Activated CD8-positive, alpha-beta T cell treated with anti-CD3 and anti-CD28 coated beads for 36 hours (primary cell): ENCODE measurements at regions not wholly inside any gene's neighbourhood (a gene's known extent, or its start where the extent isn't known, plus 50 kb on each side); places are given as distances from the start of the nearest gene placed in this dataset.

Source experiments
- ATAC-seq: fragments of 200-7000 bp; cut with Tn5 transposase; one replicate; pipeline ENCODE4 v1.10.0; 2021; ENCODE audit warnings: mild to moderate bottlenecking, moderate library complexity
- CTCF ChIA-PET: fragments of 350-600 bp; sonication (Branson Sonifier 250); formaldehyde crosslinking; loops from one replicate; lab custom pipeline; 2021; ENCODE audit warnings: antibody characterized with exemption; lab: Charles Lee
- POLR2A ChIA-PET: fragments of 350-600 bp; sonication (Branson Sonifier 250); formaldehyde crosslinking; loops from one replicate; lab custom pipeline; 2021; ENCODE audit warnings: antibody characterized with exemption; lab: Charles Lee
- DNase-seq: peaks from one replicate; pipeline ENCODE4 v3.0.0-alpha.2; 2020
- H3K27ac Mint-ChIP-seq: one replicate; pipeline ENCODE4 v1.8.0; 2021; ENCODE audit warnings: mild to moderate bottlenecking, mixed read lengths
- H3K27me3 Mint-ChIP-seq: one replicate; pipeline ENCODE4 v1.8.0; 2021; ENCODE audit warnings: mixed read lengths
- H3K36me3 Mint-ChIP-seq: one replicate; pipeline ENCODE4 v1.8.0; 2021; ENCODE audit warnings: low read depth, mixed read lengths
- H3K4me1 Mint-ChIP-seq: one replicate; pipeline ENCODE4 v1.8.0; 2021; ENCODE audit warnings: low read depth, mixed read lengths
- H3K4me3 Mint-ChIP-seq: one replicate; pipeline ENCODE4 v1.8.0; 2021; ENCODE audit warnings: mild to moderate bottlenecking, moderate library complexity, mixed read lengths
- H3K9me3 Mint-ChIP-seq: one replicate; pipeline ENCODE4 v1.8.0; 2021; ENCODE audit warnings: mixed read lengths
- CTCF ChIP-seq: fragments of 200-600 bp; IDR thresholded peaks from one replicate; pipeline ENCODE4 v1.8.0; 2022; ENCODE audit warnings: antibody characterized with exemption, mild to moderate bottlenecking
- intact Hi-C: fragments of 100-400 bp; cut with micrococcal nuclease; formaldehyde crosslinking; loops from one replicate; pipeline ENCODE4 v1.10.0; 2022

- DNase-seq (no peak), ATAC-seq (no peak)
- Mint-ChIP-seq H3K4me1 (no peaks in the 10 kb centered on the region), H3K27me3 (no peaks in the 10 kb centered on the region), H3K9me3 (no peaks in the 10 kb centered on the region), H3K36me3 (no peaks in the 10 kb centered on the region), H3K4me3 (no peak overlapping the region), H3K27ac (no peak overlapping the region)
- CTCF ChIA-PET = no interaction called here
- intact Hi-C loops = no loop called here
- POLR2A ChIA-PET = no interaction called here
- no peak for TF ChIP-seq CTCF
Observed at GRCh38 chr16:87008664-87009063, 308.5 kb downstream of the C16orf95 start.

DNA sequence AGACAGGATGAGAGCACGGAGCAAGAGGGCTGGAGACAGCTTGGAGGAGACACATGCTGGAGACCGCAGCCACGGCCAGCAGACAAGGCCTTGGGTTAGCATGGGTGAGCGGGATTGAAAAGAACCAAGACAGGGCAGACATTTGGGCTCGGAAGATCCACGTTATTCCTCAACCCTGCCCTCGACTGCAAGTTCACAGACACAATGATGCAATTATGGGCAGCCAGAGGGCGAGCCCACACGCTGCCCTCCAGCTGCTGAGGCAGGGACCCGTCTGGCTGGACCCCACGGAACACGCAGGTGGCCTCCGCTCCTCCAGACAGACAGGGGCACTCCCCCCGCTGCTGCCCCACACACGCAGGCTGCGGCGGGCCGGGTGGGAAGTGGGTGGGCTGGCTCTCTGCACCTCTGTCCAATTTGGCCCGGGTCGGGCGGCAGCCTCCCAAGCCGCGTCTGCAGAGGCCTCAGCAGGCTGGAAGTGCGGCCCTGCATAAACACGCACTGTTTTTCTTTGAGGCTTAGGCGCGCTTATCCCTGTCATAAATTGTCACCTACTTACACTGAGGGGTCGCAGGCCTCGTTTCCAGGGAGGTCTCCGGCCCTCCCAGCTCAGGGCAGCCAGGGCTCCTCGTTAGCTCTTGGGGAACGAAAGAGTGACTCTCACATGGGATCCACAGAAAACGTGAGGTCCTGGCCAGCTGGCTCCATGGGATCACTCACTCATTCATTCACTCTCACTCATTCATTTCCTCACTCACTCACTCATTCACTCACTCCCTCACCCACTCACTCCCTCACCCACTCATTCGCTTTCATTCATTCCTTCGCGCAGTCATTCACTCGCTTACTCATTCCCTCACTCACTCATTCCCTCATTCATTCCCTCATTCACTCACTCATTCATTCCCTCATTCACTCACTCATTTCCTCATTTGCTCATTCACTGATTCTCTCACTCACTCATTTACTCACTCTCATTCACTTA lies 303.9 kb downstream of the C16orf95 start:
- H3K27me3 Mint-ChIP-seq = peaks cover 17% of the 10 kb centered on the region
- intact Hi-C loops = no loop called here
- ChIA-PET POLR2A (no interaction called here), CTCF (no interaction called here)
- no peaks in the 10 kb centered on the region for H3K36me3 Mint-ChIP-seq
- no peak overlapping the region for H3K4me3 Mint-ChIP-seq
- H3K27ac Mint-ChIP-seq = no peak overlapping the region
- no peak for DNase-seq
- no peaks in the 10 kb centered on the region for H3K4me1 Mint-ChIP-seq
- no peak for TF ChIP-seq CTCF
- ATAC-seq = no peak
- H3K9me3 Mint-ChIP-seq = no peaks in the 10 kb centered on the region

DNA sequence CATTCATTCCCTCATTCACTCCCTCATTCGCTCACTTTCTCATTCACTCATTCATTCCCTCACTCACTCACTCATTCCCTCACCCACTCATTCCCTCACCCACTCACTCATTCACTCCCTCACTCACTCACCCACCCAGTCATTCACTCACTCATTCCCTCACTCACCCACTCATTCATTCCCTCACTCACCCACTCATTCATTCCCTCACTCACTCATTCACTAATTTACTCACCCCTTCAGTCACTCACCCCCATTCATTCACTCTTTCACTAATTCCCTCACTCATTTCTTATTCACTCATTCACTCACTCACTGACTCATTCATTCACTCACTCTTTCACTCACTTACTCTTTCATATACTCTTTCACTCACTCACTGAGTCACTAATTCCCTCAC lies 303.1 kb downstream of the C16orf95 start:
- Mint-ChIP-seq H3K27ac (no peak overlapping the region), H3K4me1 (no peaks in the 10 kb centered on the region), H3K4me3 (no peak overlapping the region), H3K27me3 (peaks cover 17% of the 10 kb centered on the region), H3K9me3 (no peaks in the 10 kb centered on the region), H3K36me3 (no peaks in the 10 kb centered on the region)
- POLR2A ChIA-PET = no interaction called here
- intact Hi-C loops = no loop called here
- CTCF ChIA-PET = no interaction called here
- DNase-seq (no peak), ATAC-seq (no peak)
- no peak for TF ChIP-seq CTCF

- no peaks in the 10 kb centered on the region for H3K9me3 Mint-ChIP-seq
- intact Hi-C loops = no loop called here
- ChIA-PET CTCF (no interaction called here), POLR2A (no interaction called here)
- no peak for ATAC-seq
- no peak for DNase-seq
- no peak overlapping the region for H3K27ac Mint-ChIP-seq
- H3K4me3 Mint-ChIP-seq = no peak overlapping the region
- no peaks in the 10 kb centered on the region for H3K4me1 Mint-ChIP-seq
- H3K36me3 Mint-ChIP-seq = no peaks in the 10 kb centered on the region
- TF ChIP-seq CTCF = no peak
- peaks cover 20% of the 10 kb centered on the region for H3K27me3 Mint-ChIP-seq
Observed at GRCh38 chr16:87015021-87015420, 302.2 kb downstream of the C16orf95 start.
